ENCODE measurements at regions not wholly inside any gene's neighbourhood (a gene's known extent, or its start where the extent isn't known, plus 50 kb on each side); places are given as distances from the start of the nearest gene placed in this dataset.

DNA sequence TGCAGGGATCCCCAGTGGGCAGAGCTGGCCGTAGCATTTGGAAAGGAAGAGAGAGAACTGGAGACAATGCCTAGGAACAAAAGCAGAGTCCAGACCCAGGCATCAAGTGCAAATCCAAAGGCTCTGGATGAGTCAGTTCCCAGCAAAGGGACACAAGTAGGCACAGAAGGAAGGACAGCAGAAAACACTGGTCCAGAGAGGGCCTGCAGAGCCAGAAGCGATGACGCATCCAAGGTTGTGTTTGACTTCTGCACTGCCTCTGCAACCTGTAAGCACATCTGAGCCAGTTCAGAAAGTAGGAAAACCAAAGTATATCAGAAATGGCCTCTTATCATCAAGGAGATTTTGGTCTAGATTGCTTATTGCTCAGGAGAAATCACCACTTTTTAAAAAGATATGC, 604.5 kb downstream of the FGF9 start:
- DNase-seq (ENCODE audit: low read depth, low spot score) = no peak
- H3K4me3 ChIP-seq (ENCODE audit: low read length) = no peak overlapping the region

DNA sequence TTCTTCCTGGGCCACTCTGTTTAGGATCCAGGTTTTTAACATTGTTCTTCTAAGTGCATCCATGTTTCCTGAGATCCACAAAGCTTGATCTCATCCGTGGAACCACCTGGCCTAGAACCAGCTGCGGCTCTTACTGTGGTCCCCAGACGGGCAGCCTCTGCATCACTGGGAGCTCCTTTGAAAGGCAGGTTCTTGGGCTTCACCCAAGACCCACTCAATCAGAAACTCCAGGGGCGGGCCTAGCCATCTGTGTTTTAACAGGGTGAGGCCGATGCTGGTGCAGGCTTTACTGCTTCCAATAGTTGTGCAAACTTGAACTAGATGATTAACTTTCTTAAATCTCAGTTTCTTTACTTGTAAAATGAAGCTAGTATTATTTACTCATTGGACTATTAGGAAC, 605.7 kb downstream of the FGF9 start:
- no peak overlapping the region for H3K4me3 ChIP-seq (ENCODE audit: low read length)
- no peak for DNase-seq (ENCODE audit: low read depth, low spot score)

DNA sequence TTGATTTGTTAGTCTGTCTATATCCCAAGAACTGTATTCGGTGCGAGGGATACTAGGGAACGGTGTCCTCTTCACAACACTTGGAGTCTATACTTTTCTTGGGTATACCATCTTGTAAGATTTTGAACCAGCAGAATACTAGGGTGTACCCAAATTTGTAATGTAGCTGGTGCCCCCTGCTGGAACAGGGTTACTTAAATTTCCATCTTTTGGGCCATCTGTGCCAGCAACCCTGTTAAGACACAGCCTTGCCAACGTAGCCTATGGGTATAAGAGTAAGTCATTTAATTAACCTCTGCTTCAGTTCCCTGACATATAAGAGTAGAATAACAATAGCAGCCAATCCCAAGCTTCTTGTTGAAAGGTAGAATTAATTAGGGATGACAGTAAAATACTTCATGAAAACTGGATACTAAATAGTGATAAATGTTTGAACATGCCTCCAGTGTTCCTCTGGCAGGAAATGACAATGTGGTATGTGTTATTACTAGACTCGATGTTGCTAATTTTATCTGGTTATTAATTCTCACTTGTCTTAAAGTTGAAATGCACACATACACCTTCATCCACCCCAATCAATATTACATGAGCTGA, 607.6 kb downstream of the FGF9 start:
- H3K4me3 ChIP-seq (ENCODE audit: low read length) = no peak overlapping the region
- peak; percentile 43 for DNase-seq (ENCODE audit: low read depth, low spot score)

DNA sequence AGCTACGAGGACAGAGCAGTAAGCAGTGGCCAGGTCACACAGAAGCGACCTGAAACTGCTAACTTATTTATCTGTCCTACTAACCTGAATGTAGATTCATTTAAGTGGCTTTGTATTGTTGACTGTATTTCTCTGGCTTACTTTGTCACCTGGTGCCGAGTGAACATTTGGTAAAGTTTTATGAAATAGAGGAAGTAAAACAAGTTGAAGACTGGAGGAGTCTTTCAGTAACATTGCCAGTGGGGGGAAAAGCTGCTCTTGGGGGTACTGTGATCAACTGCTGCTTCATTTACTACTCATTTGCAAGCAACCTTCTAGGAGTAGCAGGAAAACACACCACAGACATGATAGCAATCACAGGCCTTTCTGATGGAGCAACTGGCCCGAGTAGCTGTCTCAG, 615.0 kb downstream of the FGF9 start:
- no peak overlapping the region for H3K4me3 ChIP-seq (ENCODE audit: low read length)
- no peak for DNase-seq (ENCODE audit: low read depth, low spot score)

DNA sequence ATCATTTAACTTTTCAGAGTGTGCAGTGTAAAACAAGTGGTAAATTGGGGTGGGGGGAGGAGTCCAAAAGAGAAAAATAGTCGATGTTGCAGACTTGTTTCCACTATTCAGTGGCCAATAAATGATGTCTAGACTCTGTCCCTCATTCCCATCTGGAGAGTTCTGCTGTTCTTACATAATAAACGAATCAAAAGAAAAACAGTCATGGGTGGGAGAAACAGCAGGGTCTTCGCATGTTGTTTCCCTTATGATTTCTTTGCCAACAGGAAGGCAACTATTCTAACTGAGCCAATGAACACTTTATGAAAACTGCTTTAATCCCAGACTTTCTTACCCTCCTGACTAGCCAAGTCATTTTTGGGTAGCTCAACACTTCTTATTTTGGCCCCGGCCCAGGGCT, 615.5 kb downstream of the FGF9 start:
- no peak for DNase-seq (ENCODE audit: low read depth, low spot score)
- no peak overlapping the region for H3K4me3 ChIP-seq (ENCODE audit: low read length)

DNA sequence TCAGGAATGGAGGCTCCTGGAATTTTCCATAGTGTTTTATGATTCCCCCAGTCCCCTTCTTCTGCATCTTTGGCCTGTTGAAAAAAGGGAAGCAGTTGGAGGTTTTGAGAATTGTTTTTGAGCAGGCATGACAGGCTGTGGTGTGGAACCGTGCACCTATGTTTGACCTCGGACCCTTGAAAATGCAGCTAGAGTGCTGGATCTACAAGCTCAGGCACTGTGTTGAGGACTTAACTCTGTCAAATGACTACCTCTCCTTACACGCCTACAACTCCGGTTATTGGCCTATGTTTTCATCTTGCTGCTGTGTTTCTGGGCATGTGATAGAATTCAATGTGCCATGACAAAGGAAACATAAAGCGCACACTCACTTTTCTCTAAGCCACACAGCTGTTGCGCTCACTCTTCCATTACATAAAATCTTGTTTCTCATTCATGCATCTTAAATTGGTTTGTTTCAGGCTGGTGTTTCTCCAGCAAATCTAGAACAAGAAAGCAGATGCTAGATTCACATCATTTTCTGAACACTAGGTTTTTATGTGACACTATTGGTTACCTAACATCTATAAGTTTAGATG, 616.6 kb downstream of the FGF9 start:
- H3K4me3 ChIP-seq (ENCODE audit: low read length) = no peak overlapping the region
- no peak for DNase-seq (ENCODE audit: low read depth, low spot score)

DNA sequence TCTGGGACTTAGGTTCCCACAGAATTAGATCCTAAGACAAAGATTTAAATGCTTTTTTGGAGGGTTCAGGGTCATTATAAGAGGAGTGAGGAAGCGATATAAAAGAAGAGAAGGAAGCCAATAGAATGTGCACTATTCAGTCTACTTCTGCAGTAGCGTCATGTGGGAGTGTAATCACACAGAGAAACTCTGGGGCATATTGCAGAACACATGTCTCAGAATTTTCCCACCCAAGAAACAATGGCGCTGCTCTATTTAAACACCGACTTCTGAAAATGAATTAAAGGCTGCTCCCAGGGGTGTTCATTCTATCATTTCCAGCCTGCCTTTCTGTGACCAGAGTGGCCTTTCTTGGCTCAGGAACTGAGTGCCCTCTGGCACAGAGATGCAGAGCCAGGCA, 617.6 kb downstream of the FGF9 start:
- DNase-seq (ENCODE audit: low read depth, low spot score) = no peak
- no peak overlapping the region for H3K4me3 ChIP-seq (ENCODE audit: low read length)

DNA sequence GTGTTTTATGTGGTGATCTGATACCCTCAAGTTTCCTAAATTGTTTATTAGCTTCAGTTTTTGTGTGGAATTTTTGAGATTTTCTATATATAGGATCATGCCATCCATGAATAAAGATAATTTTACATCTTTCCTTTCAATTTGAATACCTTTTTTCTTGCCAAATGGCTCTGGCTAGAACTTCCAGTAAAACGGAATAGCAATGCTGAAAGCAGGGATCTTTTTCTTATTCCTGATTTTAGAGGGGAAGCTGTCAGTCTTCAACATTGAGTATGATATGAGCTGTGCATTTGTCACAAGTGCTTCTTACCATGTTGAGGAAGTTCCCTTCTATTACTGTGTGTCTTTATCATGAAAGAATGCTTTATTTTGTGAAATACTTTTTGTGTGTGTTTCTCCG, 618.8 kb downstream of the FGF9 start:
- DNase-seq (ENCODE audit: low read depth, low spot score) = no peak

DNA sequence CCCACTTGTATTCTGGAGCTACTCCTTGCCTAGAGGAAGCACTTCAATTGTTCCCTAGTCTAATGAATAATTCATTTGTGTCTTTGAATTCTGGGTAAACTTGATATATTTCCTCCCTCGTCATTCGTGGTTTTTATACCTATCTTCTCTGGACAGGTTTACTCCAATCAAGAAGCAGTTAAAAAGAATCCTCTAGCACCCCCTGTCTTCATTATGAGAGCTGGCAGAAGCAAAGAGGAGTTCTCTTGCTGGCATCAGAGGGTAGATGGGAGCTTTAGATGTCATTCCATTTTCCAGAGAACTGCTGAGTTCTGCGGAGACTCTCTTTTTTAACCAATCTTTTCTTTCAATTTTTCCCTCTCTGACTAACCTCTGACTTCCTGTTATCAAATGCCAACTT, 627.7 kb downstream of the FGF9 start:
- DNase-seq (ENCODE audit: low read depth, low spot score) = no peak
- H3K4me3 ChIP-seq (ENCODE audit: low read length) = no peak overlapping the region

More for the DNA sequence above, 618.8 kb downstream of the FGF9 start:
- H3K4me3 ChIP-seq (ENCODE audit: low read length) = no peak overlapping the region

DNA sequence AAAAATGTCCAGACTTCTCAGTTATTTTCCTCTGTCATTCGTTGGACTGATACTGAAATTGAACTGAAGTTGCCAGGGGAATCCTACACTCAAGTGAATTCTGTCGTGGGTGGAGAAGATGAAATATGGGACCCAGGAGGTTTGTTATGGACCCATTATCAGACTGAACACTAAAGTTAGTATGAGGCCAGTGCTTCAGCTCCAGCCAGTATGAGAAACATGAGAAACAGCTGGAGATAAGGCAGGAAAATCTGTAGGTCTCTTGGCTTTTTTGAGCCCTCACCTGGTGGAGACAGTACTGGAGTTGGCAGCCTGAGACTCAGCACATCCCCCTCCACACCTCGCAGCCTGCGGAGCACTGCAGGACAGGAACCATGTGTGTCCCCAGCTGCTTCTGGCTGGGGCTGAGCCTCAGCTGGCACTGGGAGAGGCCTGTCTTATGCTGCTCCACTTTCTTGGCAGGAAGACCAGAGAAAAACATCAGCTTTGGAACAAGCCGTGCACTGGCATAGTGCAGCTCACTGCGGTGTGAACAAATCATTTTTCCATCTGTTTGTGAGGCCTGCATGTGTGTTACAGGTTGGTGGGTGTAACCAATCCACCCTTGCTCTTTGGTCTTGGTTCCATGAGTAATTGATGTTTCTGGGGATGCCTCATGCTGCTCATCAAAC, 641.0 kb downstream of the FGF9 start:
- DNase-seq (ENCODE audit: low read depth, low spot score) = no peak
- no peak overlapping the region for H3K4me3 ChIP-seq (ENCODE audit: low read length)

DNA sequence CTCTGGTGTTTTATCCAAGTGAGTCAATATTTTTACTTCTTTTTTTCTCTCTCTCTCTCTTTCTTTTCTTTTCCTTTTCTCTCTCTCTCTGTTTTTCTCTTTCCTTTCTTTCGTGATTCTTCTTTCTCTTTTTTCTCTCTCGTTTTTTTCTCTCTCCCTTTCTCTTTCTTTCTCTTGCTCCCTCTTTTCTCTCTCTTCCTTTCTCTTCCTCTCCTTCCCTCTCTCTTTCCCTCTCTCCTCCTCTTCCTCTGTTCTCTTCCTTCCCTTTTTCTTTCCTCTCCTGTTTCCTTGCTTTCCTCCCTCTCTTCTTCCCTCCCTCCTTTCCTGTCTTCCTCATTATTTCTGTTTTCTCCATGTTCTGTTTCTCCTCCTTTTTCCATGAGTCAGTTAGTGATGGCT, 641.5 kb downstream of the FGF9 start:
- no peak for DNase-seq (ENCODE audit: low read depth, low spot score)
- H3K4me3 ChIP-seq (ENCODE audit: low read length) = no peak overlapping the region

DNA sequence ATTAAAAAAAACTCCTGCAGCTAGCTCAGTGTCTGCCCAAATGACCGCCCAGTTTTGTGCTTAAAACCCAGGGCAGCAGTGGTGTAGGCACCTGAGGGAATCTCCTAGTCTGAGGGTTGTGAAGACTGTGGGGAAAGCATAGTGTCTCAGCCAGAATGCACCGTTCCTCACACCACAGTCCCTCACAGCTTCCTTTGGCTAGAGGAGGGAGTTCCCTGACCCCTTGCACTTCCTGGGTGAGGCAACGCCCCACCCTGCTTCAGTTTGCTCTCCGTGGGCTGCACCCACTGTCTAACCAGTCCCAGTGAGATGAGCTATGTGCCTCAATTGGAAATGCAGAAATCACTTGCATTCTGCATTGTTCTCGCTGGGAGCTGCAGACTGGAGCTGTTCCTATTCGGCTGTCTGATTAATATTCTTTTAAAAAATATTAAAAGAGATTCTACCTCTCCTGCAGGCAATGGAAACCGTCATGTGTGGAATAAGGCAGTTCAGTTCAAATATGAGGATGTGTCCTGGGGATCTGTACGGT, 645.7 kb downstream of the FGF9 start:
- no peak overlapping the region for H3K4me3 ChIP-seq (ENCODE audit: low read length)
- DNase-seq (ENCODE audit: low read depth, low spot score) = no peak

DNA sequence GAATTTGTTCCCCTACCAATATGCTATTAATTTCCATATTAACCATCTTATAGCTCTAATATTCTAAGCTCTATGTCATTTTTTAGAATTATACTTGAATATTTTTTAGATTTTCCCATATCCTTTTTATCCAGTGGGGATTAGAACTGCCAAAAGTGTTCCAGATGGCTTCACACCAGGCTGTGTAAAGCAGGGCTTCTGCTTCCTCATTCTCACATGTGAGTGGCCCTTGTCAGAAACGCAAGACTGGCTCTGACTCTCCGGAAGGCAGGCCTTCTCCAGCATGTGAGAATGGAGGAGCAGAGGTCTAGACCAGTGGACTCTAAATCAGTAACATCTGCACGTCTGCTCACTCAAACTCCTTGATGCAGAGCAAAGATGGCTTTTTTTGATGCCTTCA, 650.1 kb downstream of the FGF9 start:
- H3K4me3 ChIP-seq (ENCODE audit: low read length) = no peak overlapping the region
- no peak for DNase-seq (ENCODE audit: low read depth, low spot score)

DNA sequence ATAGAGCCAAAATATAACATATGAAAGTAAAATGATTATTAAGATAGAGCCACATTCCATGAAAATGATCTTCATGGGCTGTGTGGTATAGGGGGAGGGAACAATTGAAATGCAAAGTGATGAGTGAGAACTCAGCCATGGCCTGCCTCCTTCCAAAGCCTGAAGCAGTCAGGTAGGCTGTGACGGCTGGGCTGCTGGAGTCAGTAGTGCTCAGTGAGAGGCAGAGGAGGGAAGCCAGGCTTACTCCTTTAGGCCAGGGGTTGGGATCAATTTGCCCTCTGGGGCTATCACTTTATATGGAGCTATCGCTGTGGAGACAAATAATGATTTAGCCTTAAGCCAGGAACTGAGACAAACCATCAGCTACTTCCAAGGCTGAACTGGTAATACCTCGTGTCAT, 654.9 kb downstream of the FGF9 start:
- DNase-seq (ENCODE audit: low read depth, low spot score) = no peak
- H3K4me3 ChIP-seq (ENCODE audit: low read length) = no peak overlapping the region

DNA sequence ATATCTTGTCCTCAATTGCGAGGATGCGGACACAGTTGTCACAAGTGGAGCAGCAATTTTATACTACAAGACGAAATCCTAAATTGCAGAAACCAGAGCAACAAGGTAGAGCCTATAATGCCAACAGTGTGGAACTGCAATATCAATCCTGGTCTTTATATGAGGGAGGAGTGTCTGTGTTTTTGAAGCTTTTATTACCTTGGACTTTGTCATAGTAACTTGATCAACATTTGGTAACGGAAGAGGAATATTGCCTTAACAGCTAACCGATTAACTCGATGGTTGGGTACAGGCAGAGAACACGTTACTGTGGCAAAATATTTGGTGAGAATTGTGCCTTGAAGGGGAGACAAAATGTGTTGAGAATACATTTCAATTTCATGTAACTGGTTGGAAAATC, 661.5 kb downstream of the FGF9 start:
- DNase-seq (ENCODE audit: low read depth, low spot score) = no peak
- H3K4me3 ChIP-seq (ENCODE audit: low read length) = no peak overlapping the region

DNA sequence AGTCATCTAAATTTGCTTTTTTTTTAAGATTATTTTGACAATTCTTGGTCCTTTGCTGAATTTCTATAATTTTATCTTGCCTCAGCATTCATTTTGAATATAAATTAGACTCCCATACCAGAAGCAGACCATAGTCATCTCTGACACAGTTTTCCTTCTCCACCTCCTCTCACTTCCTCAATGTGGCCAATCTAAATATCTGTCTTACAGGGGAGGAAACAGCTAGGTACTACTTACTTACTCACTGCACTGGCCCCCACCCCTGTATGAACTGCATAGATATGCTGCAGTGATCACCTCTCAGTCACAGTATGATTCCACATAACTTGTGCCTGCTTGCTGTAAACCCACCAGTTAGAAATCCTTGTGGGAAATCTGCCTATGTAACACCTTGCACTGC, 665.6 kb downstream of the FGF9 start:
- H3K4me3 ChIP-seq (ENCODE audit: low read length) = no peak overlapping the region
- no peak for DNase-seq (ENCODE audit: low read depth, low spot score)

DNA sequence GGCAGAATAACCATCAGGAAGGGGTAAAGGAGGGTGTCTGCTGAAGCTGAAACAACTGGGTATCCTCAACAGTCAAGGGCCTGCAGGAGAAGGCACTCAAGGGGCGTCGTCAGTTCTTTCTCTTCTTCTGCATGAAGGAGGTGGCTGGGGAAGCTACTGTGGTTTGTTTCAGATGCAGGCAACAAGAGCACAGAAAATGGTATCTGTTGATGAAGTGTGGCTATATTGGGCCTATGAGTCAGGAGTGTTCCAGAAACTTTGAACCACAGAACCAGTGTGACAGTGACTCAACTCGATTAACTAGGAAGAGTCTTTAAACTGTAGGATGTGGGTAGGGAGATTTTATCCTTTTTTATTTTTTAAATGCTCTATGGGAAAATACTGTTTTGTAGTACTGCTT, 686.3 kb downstream of the FGF9 start:
- DNase-seq (ENCODE audit: low read depth, low spot score) = no peak

DNA sequence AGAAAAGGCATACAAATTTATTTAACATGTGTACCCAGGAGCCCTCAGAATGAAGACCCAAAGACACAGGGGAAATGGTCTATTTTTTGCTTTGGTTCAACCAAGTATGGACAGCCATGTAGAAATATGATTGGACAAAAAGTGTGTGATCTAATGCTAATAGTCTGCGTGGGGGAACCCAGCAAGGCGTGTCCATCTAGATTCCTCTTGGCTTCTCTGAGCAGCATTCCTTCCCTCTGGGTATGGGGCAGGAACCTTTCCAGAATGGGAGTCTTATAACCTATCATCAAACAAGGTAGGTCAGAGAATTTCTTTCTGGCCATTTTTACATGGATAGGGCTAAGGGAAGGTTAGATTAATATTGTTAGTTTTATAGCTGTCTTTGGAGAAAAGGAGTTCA, 698.2 kb downstream of the FGF9 start:
- DNase-seq (ENCODE audit: low read depth, low spot score) = no peak
- no peak overlapping the region for H3K4me3 ChIP-seq (ENCODE audit: low read length)

More for the DNA sequence above, 686.3 kb downstream of the FGF9 start:
- no peak overlapping the region for H3K4me3 ChIP-seq (ENCODE audit: low read length)

DNA sequence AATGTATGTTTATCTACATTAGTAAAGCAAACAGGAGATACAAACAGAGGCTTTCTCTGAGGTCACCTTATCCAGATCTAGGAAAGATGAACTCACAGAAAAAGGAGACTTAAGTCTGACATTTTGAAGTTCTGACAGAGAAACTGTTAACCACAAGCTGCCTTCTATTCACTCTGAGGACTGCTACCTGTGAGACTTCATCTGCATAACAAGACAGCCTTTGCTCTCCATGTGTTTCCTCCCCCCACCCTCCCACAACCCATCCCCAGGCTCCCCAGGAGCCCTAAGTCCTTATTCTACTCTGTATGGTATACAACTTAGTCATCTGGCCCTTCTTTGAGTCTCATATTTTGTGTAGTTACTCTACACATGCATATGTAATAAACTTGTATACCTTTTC, 699.0 kb downstream of the FGF9 start:
- H3K4me3 ChIP-seq (ENCODE audit: low read length) = no peak overlapping the region
- DNase-seq (ENCODE audit: low read depth, low spot score) = no peak

DNA sequence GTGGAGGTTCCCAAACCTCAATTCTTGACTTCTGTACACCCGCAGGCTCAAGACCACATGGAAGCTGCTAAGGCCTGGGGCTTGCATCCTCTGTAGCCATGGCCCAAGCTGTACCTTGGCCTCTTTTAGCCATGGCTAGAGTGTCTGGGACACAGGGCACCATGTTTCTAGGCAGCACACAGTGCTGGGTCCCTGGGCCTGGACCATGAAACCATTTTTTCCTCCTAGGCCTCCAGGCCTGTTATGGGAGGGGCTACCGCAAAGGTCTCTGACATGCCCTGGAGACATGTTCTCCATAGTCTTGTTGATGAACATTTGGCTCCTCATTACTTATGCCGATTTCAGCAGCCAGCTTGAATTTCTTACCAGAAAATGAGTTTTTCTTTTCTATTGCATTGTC, 701.4 kb downstream of the FGF9 start:
- no peak for DNase-seq (ENCODE audit: low read depth, low spot score)
- H3K4me3 ChIP-seq (ENCODE audit: low read length) = no peak overlapping the region

DNA sequence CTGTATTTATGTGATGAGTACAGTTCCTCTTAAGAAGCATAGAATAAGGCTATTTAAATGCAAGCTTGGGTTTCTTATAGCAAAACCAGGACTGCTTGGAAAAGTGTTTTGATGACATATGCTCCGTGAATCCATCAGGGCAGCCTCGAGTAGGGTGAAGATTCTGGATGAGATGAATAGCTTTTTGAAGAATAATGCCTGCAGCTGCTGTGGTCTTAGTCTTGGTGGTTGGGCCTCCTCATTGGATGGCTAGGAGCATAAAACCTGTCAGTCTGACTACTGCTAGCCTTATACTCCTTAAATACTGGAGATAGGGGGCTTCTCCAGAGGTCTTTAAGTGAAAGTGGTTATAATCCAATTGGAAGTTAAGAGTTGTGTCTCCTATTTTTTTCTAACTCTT, 704.3 kb downstream of the FGF9 start:
- H3K4me3 ChIP-seq (ENCODE audit: low read length) = no peak overlapping the region
- no peak for DNase-seq (ENCODE audit: low read depth, low spot score)

Measured in Jurkat, Clone E6-1 (cell line).